HCT116 (cell line): ENCODE measurements at regions not wholly inside any gene's neighbourhood (a gene's known extent, or its start where the extent isn't known, plus 50 kb on each side); places are given as distances from the start of the nearest gene placed in this dataset.

ENCODE experiments used
- ATAC-seq: fragments of 200-7000 bp; cut with Tn5 transposase; 2 replicates; pipeline ENCODE4 v1.9.1; 2020; ENCODE audit warnings: mild to moderate bottlenecking, moderate library complexity
- BruUV-seq: library from RNA; stranded (reverse); fragments of 400-500 nt; replicated peaks from 2 replicates; lab custom pipeline; 2021; lab: Mats Ljungman, UMichigan
- CTCF ChIA-PET: fragments of 300-600 bp; sonication (Branson Sonifier 250); formaldehyde crosslinking; loops from one replicate; lab custom pipeline; 2021; ENCODE audit warnings: antibody characterized with exemption; lab: Charles Lee
- POLR2A ChIA-PET: fragments of 300-600, 350-600 bp; sonication (Branson Sonifier 250); formaldehyde crosslinking; loops from one replicate; lab custom pipeline; 2021; ENCODE audit warnings: antibody characterized with exemption; lab: Charles Lee
- RAD21 ChIA-PET, 2 experiments: fragments of 300-600 bp; sonication (Branson Sonifier 250); formaldehyde crosslinking; loops; one replicate each; lab custom pipeline; 2023; ENCODE audit warnings: low total read pairs in 2 of 2; ENCODE audit not compliant: uncharacterized antibody in 2 of 2, unreplicated experiment in 2 of 2, low non-redundant PET in 1 of 2; lab: Charles Lee
- DNase-seq: peaks from one replicate; pipeline ENCODE4 v3.0.0-alpha.2; 2010; ENCODE audit warnings: low read depth, low spot score
- H2AFZ ChIP-seq: fragments of 200-600 bp; shearing (Covaris generic), sonication (generic); 2 replicates; pipeline ENCODE4 v1.6.1; 2017; ENCODE audit warnings: low read depth, mixed run types, mixed read lengths, antibody characterized with exemption, low read length; ENCODE audit not compliant: poor library complexity, severe bottlenecking
- H3K27ac ChIP-seq: 2 replicates; pipeline ENCODE4 v1.5.1; 2012; ENCODE audit warnings: low read depth, low read length
- H3K27me3 ChIP-seq: fragments of 200-600 bp; sonication (generic); 2 replicates; pipeline ENCODE4 v1.6.1; 2016; ENCODE audit warnings: mixed run types, low read length, mixed read lengths; ENCODE audit not compliant: insufficient read depth
- H3K36me3 ChIP-seq, 2 experiments: fragments of 200-500 bp in 1 of 2; fragments of 200-600 bp in 1 of 2; sonication (Bioruptor generic) in 1 of 2; sonication (generic) in 1 of 2; 2 replicates each; pipeline versions ENCODE4 v1.5.1 to v1.6.1; 2014 to 2016; ENCODE audit warnings: low read length in 2 of 2, inconsistent platforms in 1 of 2, mixed read lengths in 1 of 2, mixed run types in 1 of 2; ENCODE audit not compliant: insufficient read depth in 2 of 2, control insufficient read depth in 1 of 2
- H3K4me1 ChIP-seq, 2 experiments: fragments of 200-600 bp in 1 of 2; sonication (generic) in 1 of 2; 2 replicates each; pipeline versions ENCODE4 v1.5.1 to v1.6.1; 2012 to 2017; ENCODE audit warnings: low read length in 2 of 2, inconsistent platforms in 1 of 2, mild to moderate bottlenecking in 1 of 2, mixed read lengths in 1 of 2, mixed run types in 1 of 2, moderate library complexity in 1 of 2; ENCODE audit not compliant: insufficient read depth in 2 of 2, control insufficient read depth in 1 of 2
- H3K4me2 ChIP-seq: fragments of 200-600 bp; sonication (generic); 2 replicates; pipeline ENCODE4 v1.6.1; 2017; ENCODE audit warnings: mixed run types, low read length, mixed read lengths
- H3K4me3 ChIP-seq, 2 experiments: fragments of 200-600 bp in 1 of 2; sonication (generic) in 1 of 2; replicated peaks in 1 of 2; 2 replicates each; pipeline ENCODE4 v1.5.1; 2011 to 2016; ENCODE audit warnings: low read length in 2 of 2, control low read depth in 1 of 2, low read depth in 1 of 2, mild to moderate bottlenecking in 1 of 2, mixed read lengths in 1 of 2, mixed run types in 1 of 2
- H3K79me2 ChIP-seq: fragments of 200-600 bp; sonication (generic); 2 replicates; pipeline ENCODE4 v1.6.1; 2017; ENCODE audit warnings: mild to moderate bottlenecking, mixed run types, low read length, moderate library complexity, mixed read lengths; ENCODE audit not compliant: insufficient read depth
- H3K9ac ChIP-seq: fragments of 200-600 bp; sonication (generic); 2 replicates; pipeline ENCODE4 v1.6.1; 2016; ENCODE audit warnings: low read length, mixed read lengths
- H3K9me2 ChIP-seq: fragments of 200-600 bp; sonication (generic), shearing (Covaris generic); 2 replicates; pipeline ENCODE4 v1.6.1; 2017; ENCODE audit warnings: mixed run types, mild to moderate bottlenecking, moderate library complexity; ENCODE audit not compliant: insufficient read depth
- H3K9me3 ChIP-seq, 2 experiments: fragments of 200-500 bp in 1 of 2; fragments of 200-600 bp in 1 of 2; sonication (Bioruptor generic) in 1 of 2; sonication (generic) in 1 of 2; 2 replicates each; pipeline ENCODE4 v1.6.1; 2014 to 2017; ENCODE audit warnings: low read length in 2 of 2, mixed read lengths in 2 of 2, inconsistent platforms in 1 of 2, low read depth in 1 of 2, mild to moderate bottlenecking in 1 of 2, mixed run types in 1 of 2, moderate library complexity in 1 of 2; ENCODE audit not compliant: control insufficient read depth in 1 of 2, insufficient read depth in 1 of 2
- H4K20me1 ChIP-seq: fragments of 200-600 bp; sonication (generic), shearing (Covaris generic); 2 replicates; pipeline ENCODE4 v1.6.1; 2017; ENCODE audit warnings: mixed run types, mild to moderate bottlenecking, moderate library complexity; ENCODE audit not compliant: insufficient read depth
- ATF3 ChIP-seq: IDR thresholded peaks from 2 replicates; pipeline ENCODE4 v1.6.1; 2012
- CBX3 ChIP-seq: IDR thresholded peaks from 2 replicates; pipeline ENCODE4 v1.6.1; 2012; ENCODE audit warnings: low read depth
- CTCF ChIP-seq, 3 experiments: fragments of 200-600 bp in 1 of 3; sonication (generic) in 1 of 3; IDR thresholded peaks in 2 of 3; conservative IDR thresholded peaks in 1 of 3; 2 replicates each; pipeline ENCODE4 v1.5.1; 2012 to 2017; ENCODE audit warnings: low read depth in 2 of 3, low read length in 2 of 3, antibody characterized with exemption in 1 of 3, borderline replicate concordance in 1 of 3, control low read depth in 1 of 3, mild to moderate bottlenecking in 1 of 3, mixed read lengths in 1 of 3, mixed run types in 1 of 3, moderate library complexity in 1 of 3; ENCODE audit not compliant: insufficient read depth in 1 of 3
- EZH2 ChIP-seq: fragments of 200-600 bp; sonication (generic); IDR thresholded peaks from 2 replicates; pipeline ENCODE4 v1.6.1; 2017; ENCODE audit warnings: antibody characterized with exemption, mixed run types
- EZH2phosphoT487 ChIP-seq: fragments of 200-600 bp; IDR thresholded peaks from 2 replicates; pipeline ENCODE4 v1.6.1; 2018; ENCODE audit warnings: antibody characterized with exemption, borderline replicate concordance
- JUND ChIP-seq: IDR thresholded peaks from 2 replicates; pipeline ENCODE4 v1.6.1; 2012
- POLR2A ChIP-seq: IDR thresholded peaks from 2 replicates; pipeline ENCODE4 v1.7.0; 2011; ENCODE audit warnings: borderline replicate concordance; ENCODE audit not compliant: insufficient read depth, insufficient read length; ENCODE audit errors: extremely low read depth
- SRF ChIP-seq: IDR thresholded peaks from 2 replicates; pipeline ENCODE4 v1.6.1; 2012; ENCODE audit warnings: low read depth
- TCF7L2 ChIP-seq: IDR thresholded peaks from 2 replicates; pipeline ENCODE4 v1.7.0; 2011; ENCODE audit warnings: borderline replicate concordance, inconsistent platforms; ENCODE audit not compliant: insufficient read depth, insufficient read length; ENCODE audit errors: extremely low read depth
- YY1 ChIP-seq: IDR thresholded peaks from 2 replicates; pipeline ENCODE4 v1.6.1; 2011; ENCODE audit warnings: low read length, low read depth, moderate library complexity, mild to moderate bottlenecking; ENCODE audit not compliant: insufficient replicate concordance; ENCODE audit errors: extremely low read depth
- ZBTB33 ChIP-seq: IDR thresholded peaks from 2 replicates; pipeline ENCODE4 v1.6.1; 2011; ENCODE audit warnings: mild to moderate bottlenecking, low read length, moderate library complexity; ENCODE audit not compliant: insufficient replicate concordance; ENCODE audit errors: extremely low read depth
- ZFX ChIP-seq: fragments of 450-650 bp; IDR thresholded peaks from 2 replicates; pipeline ENCODE4 v1.6.1; 2017
- intact Hi-C: fragments of 100-400 bp; cut with micrococcal nuclease; formaldehyde crosslinking; loops from 2 replicates; pipeline ENCODE4 v1.10.0; 2022

GRCh38 chr11:19615341-19616183 lies 97.1 kb upstream of the NAV2 start:
- no peak overlapping the region for H3K27ac ChIP-seq
- intact Hi-C loops, result no loop called here
- no peak overlapping the region for H3K9ac ChIP-seq
- no peak overlapping the region for H3K4me3 ChIP-seq
- no peaks in the 10 kb centered on the region for H3K9me2 ChIP-seq
- POLR2A ChIA-PET, result no interaction called here
- no peaks in the 10 kb centered on the region; a peak in 1 of 4 replicates for H3K9me3 ChIP-seq
- BruUV-seq, result no TSS peak
- H3K4me2 ChIP-seq, result no peak overlapping the region
- no peaks in the 10 kb centered on the region for H3K36me3 ChIP-seq
- no peak for ATAC-seq
- H3K27me3 ChIP-seq, result 0 out of 2 replicates have a peak, but pooled peaks cover under 1% of the 10 kb centered on the region
- no peak overlapping the region for H2AFZ ChIP-seq
- TF ChIP-seq JUND (no peak), CBX3 (no peak), EZH2 (no peak), TCF7L2 (no peak), POLR2A (no peak), ZFX (no peak), SRF (no peak), EZH2phosphoT487 (no peak), ATF3 (no peak), ZBTB33 (no peak), CTCF (IDR thresholded peaks at IDR 0.05 in 2 of 3, conservative IDR thresholded peaks at IDR 0.05 in 1 of 3; ENCODE audit: borderline replicate concordance in 1 of 3, insufficient read depth in 1 of 3, low read depth in 2 of 3, low read length in 2 of 3) (no peak), YY1 (no peak)
- TF ChIP-seq, all 23 proteins: peak for 0
- Histone ChIP-seq H4K20me1 (no peaks in the 10 kb centered on the region), H3K79me2 (no peaks in the 10 kb centered on the region), H3K4me1 (no peaks in the 10 kb centered on the region)
- CTCF ChIA-PET, result no interaction called here
- RAD21 ChIA-PET, result no interaction called here
- DNase-seq, result no peak
